Karpas-422 (cell line): ENCODE measurements at regions not wholly inside any gene's neighbourhood (a gene's known extent, or its start where the extent isn't known, plus 50 kb on each side); places are given as distances from the start of the nearest gene placed in this dataset.
A peak's percentile ranks its signal among the peaks of the same experiment; 100 is the strongest.
"Not testable (repeated sequence)": the region's sequence is repeated elsewhere in the genome, so short reads cannot be mapped to it uniquely, and the experiment has no call there.

ENCODE experiments used
- DNase-seq: peaks from one replicate; pipeline ENCODE4 v3.0.0-alpha.2; 2015
- H2AFZ ChIP-seq: fragments of 200-600 bp; sonication (generic); 2 replicates; pipeline ENCODE4 v1.6.1; 2014; ENCODE audit warnings: antibody characterized with exemption, low read length, mixed read lengths
- H3K27ac ChIP-seq: fragments of 200-600 bp; sonication (generic); 2 replicates; pipeline ENCODE4 v1.5.1; 2014; ENCODE audit warnings: mild to moderate bottlenecking, low read length, moderate library complexity
- H3K27me3 ChIP-seq: fragments of 200-600 bp; sonication (generic); 2 replicates; pipeline ENCODE4 v1.6.1; 2014; ENCODE audit warnings: low read length, mixed read lengths
- H3K36me3 ChIP-seq: fragments of 200-600 bp; sonication (generic); 2 replicates; pipeline ENCODE4 v1.6.1; 2014; ENCODE audit warnings: low read length, mixed read lengths; ENCODE audit not compliant: insufficient read depth
- H3K4me1 ChIP-seq: fragments of 200-600 bp; sonication (generic); 2 replicates; pipeline ENCODE4 v1.6.1; 2014; ENCODE audit warnings: mild to moderate bottlenecking, low read length, mixed read lengths
- H3K4me2 ChIP-seq: fragments of 200-600 bp; sonication (generic); 2 replicates; pipeline ENCODE4 v1.6.1; 2014; ENCODE audit warnings: low read length, low read depth, mild to moderate bottlenecking; ENCODE audit not compliant: poor library complexity, severe bottlenecking
- H3K4me3 ChIP-seq: fragments of 200-600 bp; sonication (generic); 2 replicates; pipeline ENCODE4 v1.5.1; 2014; ENCODE audit warnings: mild to moderate bottlenecking, antibody characterized with exemption, low read length, mixed read lengths
- H3K79me2 ChIP-seq: fragments of 200-600 bp; sonication (generic); 2 replicates; pipeline ENCODE4 v1.6.1; 2014; ENCODE audit warnings: mild to moderate bottlenecking, low read length, mixed read lengths
- H3K9ac ChIP-seq: fragments of 200-600 bp; sonication (generic); 2 replicates; pipeline ENCODE4 v1.6.0; 2014; ENCODE audit warnings: low read length
- H3K9me2 ChIP-seq: fragments of 200-600 bp; sonication (generic), shearing (Covaris generic); replicated peaks from 2 replicates; pipeline ENCODE4 v1.6.0; 2014; ENCODE audit warnings: mild to moderate bottlenecking, low read length, moderate library complexity; ENCODE audit not compliant: insufficient read depth
- H3K9me3 ChIP-seq: fragments of 300-700, 200-600 bp; sonication (generic); 2 replicates; pipeline ENCODE4 v1.6.1; 2014; ENCODE audit warnings: low read length, mixed read lengths
- H4K20me1 ChIP-seq: fragments of 200-600 bp; sonication (generic); 2 replicates; pipeline ENCODE4 v1.6.1; 2014; ENCODE audit warnings: mild to moderate bottlenecking, antibody characterized with exemption, low read length, low read depth; ENCODE audit not compliant: insufficient read depth

- not testable (repeated sequence) for H3K4me2 ChIP-seq, H3K36me3 ChIP-seq, H3K27me3 ChIP-seq, H3K9ac ChIP-seq, H4K20me1 ChIP-seq, H3K27ac ChIP-seq, H3K4me3 ChIP-seq, DNase-seq, H3K79me2 ChIP-seq, H3K9me3 ChIP-seq, H2AFZ ChIP-seq, H3K9me2 ChIP-seq
- H3K4me1 ChIP-seq, result peaks cover 17% of the 10 kb centered on the region
These were observed 108.5 kb upstream of the CAB39 start for GRCh38 chr2:230604158-230604557.

DNA sequence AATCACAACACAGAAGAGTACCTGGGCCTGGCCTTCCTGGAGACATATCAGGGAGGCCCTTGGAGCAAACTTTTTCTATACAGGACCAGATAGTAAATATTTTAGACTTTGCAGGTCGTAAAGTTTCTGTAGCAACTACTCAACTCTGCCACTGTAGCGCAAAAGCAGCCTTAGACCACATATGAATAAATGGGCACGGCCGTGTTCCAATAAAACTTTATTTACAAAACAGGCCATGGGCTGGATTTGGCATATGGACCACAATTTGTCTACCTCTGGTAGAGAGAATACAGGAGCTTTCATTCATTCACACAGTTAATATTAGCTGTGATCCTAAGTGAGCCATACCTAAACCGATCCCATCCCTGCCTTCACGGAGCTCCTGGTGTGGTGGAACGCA, 98.6 kb upstream of the CAB39 start:
- Histone ChIP-seq H3K9ac (no peak overlapping the region), H3K4me2 (no peak overlapping the region), H2AFZ (no peak overlapping the region), H3K9me3 (no peaks in the 10 kb centered on the region), H3K27me3 (no peaks in the 10 kb centered on the region), H3K9me2 (no peaks in the 10 kb centered on the region), H3K36me3 (no peaks in the 10 kb centered on the region), H3K4me1 (peaks cover 21% of the 10 kb centered on the region), H4K20me1 (no peaks in the 10 kb centered on the region), H3K79me2 (no peaks in the 10 kb centered on the region), H3K4me3 (no peak overlapping the region), H3K27ac (no peak overlapping the region)
- DNase-seq, result no peak

GRCh38 chr2:230614913-230615332, 97.7 kb upstream of the CAB39 start:
- Histone ChIP-seq H3K27ac (no peak overlapping the region), H3K79me2 (no peaks in the 10 kb centered on the region), H3K9ac (no peak overlapping the region), H3K27me3 (no peaks in the 10 kb centered on the region), H3K4me2 (peak overlapping the region; percentile 64), H3K36me3 (no peaks in the 10 kb centered on the region), H3K4me3 (peak overlapping the region; percentile 47; the same call in 1 of the 2 replicates), H3K4me1 (peaks cover 21% of the 10 kb centered on the region), H2AFZ (no peak overlapping the region), H3K9me3 (no peaks in the 10 kb centered on the region), H4K20me1 (no peaks in the 10 kb centered on the region), H3K9me2 (no peaks in the 10 kb centered on the region)
- peak; percentile 90 for DNase-seq

DNA sequence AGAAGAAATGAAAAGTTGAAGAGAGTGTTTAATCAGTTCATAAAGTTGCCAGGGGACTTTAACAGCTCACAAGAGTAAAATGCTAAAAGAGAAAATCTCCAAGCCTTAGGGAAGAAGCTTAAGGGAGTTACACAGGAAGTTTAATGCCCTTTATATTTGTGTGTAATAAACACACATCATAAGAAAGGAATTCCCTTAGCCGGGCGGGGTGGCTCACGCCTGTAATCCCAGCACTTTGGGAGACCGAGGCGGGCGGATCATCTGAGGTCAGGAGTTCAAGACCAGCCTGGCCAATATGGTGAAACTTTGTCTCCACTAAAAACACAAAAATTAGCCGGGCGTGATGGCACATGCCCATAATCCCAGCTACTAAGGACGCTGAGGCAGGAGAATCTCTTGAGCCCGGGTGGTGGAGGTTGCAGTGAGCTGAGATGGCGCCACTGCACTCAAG, 95.4 kb upstream of the CAB39 start:
- H3K9me2 ChIP-seq, H3K4me3 ChIP-seq, H3K4me2 ChIP-seq, H3K36me3 ChIP-seq, DNase-seq, H3K9ac ChIP-seq, H3K27ac ChIP-seq, H2AFZ ChIP-seq, H3K79me2 ChIP-seq, H3K9me3 ChIP-seq, H4K20me1 ChIP-seq, H3K27me3 ChIP-seq: not testable (repeated sequence)
- peaks cover 16% of the 10 kb centered on the region for H3K4me1 ChIP-seq

DNA sequence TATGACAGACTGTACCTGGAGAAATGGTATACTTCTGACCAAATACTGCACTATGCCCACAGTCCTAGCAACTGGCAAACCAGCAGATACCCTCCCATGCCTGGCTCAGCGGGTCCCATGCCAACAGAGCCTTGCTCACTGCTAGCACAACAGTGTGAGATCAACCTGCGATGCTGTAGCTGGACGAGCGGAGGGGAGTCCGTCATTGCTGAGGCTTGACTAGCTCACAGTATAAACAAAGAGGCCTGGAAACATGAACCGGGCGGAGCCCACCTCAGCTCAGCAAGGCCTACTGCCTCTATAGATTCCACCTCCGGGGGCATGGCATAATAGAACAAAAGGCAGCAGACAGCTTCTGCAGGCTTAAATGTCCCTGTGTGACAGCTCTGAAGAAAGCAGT, 93.2 kb upstream of the CAB39 start:
- H3K36me3 ChIP-seq, result no peaks in the 10 kb centered on the region
- no peak overlapping the region for H3K4me2 ChIP-seq
- H4K20me1 ChIP-seq, result no peaks in the 10 kb centered on the region
- peaks cover 12% of the 10 kb centered on the region for H3K4me1 ChIP-seq
- H3K79me2 ChIP-seq, result no peaks in the 10 kb centered on the region
- no peak for DNase-seq
- no peaks in the 10 kb centered on the region for H3K27me3 ChIP-seq
- no peaks in the 10 kb centered on the region for H3K9me2 ChIP-seq
- no peak overlapping the region for H3K27ac ChIP-seq
- no peaks in the 10 kb centered on the region for H3K9me3 ChIP-seq
- no peak overlapping the region for H3K4me3 ChIP-seq
- H3K9ac ChIP-seq, result no peak overlapping the region
- H2AFZ ChIP-seq, result no peak overlapping the region

- H3K9ac ChIP-seq, result not testable (repeated sequence)
These were observed 87.4 kb upstream of the CAB39 start for GRCh38 chr2:230625220-230625619.

DNA sequence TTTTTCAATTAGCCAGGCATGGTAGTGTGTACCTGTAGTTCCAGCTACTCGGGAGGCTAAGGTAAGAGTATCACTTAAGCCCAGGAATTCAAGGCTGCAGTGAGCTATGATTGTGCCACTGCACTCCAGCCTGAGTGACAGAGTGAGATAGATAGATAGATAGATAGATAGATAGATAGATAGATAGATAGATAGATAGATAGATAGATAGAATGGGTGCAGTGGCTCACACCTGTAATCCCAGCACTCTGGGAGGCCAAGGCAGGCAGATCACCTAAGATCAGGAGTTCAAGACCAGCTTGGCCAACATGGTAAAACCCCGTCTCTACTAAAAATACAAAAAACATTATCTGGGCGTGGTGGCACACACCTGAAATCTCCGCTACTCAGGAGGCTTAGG, 85.6 kb upstream of the CAB39 start:
- not testable (repeated sequence) for H3K4me2 ChIP-seq, H3K79me2 ChIP-seq, H3K4me3 ChIP-seq, H4K20me1 ChIP-seq, H3K36me3 ChIP-seq, H3K4me1 ChIP-seq, H3K27ac ChIP-seq, DNase-seq, H3K9me3 ChIP-seq, H3K27me3 ChIP-seq, H2AFZ ChIP-seq, H3K9me2 ChIP-seq, H3K9ac ChIP-seq

More at GRCh38 chr2:230625220-230625619, 87.4 kb upstream of the CAB39 start:
- not testable (repeated sequence) for H3K4me1 ChIP-seq, H3K36me3 ChIP-seq, H3K4me2 ChIP-seq, H3K9me2 ChIP-seq, H3K4me3 ChIP-seq, H3K27me3 ChIP-seq, H3K9me3 ChIP-seq, H2AFZ ChIP-seq, H3K27ac ChIP-seq, H4K20me1 ChIP-seq, DNase-seq, H3K79me2 ChIP-seq

DNA sequence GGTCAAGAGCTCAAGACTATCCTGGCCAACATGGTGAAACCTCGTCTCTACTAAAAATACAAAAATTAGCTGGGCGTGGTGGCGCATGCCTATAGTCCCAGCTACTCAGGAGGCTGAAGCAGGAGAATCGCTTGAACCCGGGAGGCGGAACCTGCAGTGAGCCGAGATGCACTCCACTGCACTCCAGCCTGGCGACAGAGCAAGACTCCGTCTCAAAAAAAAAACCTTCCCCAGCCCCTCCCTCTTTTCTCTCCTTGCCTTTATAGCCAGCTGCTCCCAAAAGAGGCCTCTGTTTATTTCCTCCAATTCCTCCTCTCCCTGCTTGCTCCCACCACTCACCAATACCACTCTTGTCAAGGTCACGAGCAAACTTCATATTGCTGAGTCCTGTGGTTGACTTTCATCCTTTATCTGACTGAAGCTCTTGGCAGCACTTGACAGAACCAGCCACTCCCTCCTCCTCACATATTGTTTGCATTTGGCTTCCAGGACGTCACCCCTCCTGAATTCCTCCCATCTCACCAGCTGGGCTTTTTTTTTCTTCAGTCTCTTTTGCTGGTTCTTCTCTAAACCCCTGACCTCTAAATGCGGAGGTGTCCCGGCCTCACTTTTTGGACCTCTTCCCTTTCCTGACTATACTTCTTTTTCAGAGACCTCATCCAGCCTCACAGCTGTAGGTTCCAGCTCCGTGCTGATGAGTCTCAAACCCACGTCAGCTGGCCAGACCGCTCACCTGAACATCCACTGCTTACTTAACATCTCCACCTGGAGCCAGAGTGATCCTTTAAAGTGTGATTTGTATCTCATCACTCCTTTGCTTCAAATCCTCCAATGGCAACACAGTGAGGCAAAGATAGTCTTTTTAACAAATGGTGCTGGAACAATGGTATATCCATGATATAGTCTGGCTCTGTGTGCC, 84.6 kb upstream of the CAB39 start:
- Histone ChIP-seq H3K27ac (no peak overlapping the region), H3K79me2 (no peaks in the 10 kb centered on the region), H3K27me3 (no peaks in the 10 kb centered on the region), H2AFZ (no peak overlapping the region), H3K4me2 (no peak overlapping the region), H3K9ac (no peak overlapping the region), H3K4me1 (no peaks in the 10 kb centered on the region), H3K4me3 (no peak overlapping the region), H3K9me2 (no peaks in the 10 kb centered on the region), H3K36me3 (no peaks in the 10 kb centered on the region), H4K20me1 (no peaks in the 10 kb centered on the region), H3K9me3 (no peaks in the 10 kb centered on the region)
- no peak for DNase-seq
